GM23338 (cell line): ENCODE measurements at regions not wholly inside any gene's neighbourhood (a gene's known extent, or its start where the extent isn't known, plus 50 kb on each side); places are given as distances from the start of the nearest gene placed in this dataset.

ENCODE experiments used
- CTCF ChIP-seq, 2 experiments: fragments of 200-600 bp in 1 of 2; sonication (generic) in 1 of 2; conservative IDR thresholded peaks; 2 replicates each; pipeline versions ENCODE4 v1.5.1 to v1.6.1; 2016 to 2017; ENCODE audit warnings: antibody characterized with exemption in 2 of 2, low read depth in 2 of 2, mild to moderate bottlenecking in 2 of 2, moderate library complexity in 1 of 2
- POLR2AphosphoS5 ChIP-seq: IDR thresholded peaks from 2 replicates; pipeline ENCODE4 v1.6.1; 2016; ENCODE audit warnings: antibody characterized with exemption, low read depth

- TF ChIP-seq CTCF (conservative IDR thresholded peaks at IDR 0.05; ENCODE audit: low read depth in 2 of 2) (no peak), POLR2AphosphoS5 (no peak)
Observed at GRCh38 chr14:49456589-49456988, 129.6 kb downstream of the RPS29 start.
